Tibial artery (tissue), 4 donors: ENCODE measurements at regions not wholly inside any gene's neighbourhood (a gene's known extent, or its start where the extent isn't known, plus 50 kb on each side); places are given as distances from the start of the nearest gene placed in this dataset.

Experiments used
- DNase-seq, 2 donors: peaks; one replicate each; pipeline ENCODE4 v3.0.0-alpha.2; 2019
- H3K27ac ChIP-seq, 2 donors: fragments of 200-600 bp; sonication (generic) in 1 of 2; 1 replicate in 1 of 2; 2 replicates in 1 of 2; pipeline ENCODE4 v1.5.1; 2018 to 2019; ENCODE audit warnings: mild to moderate bottlenecking in 1 of 2
- H3K27me3 ChIP-seq, 2 donors: fragments of 200-600 bp; sonication (generic) in 1 of 2; one replicate each; pipeline versions ENCODE4 v1.5.1 to v1.6.0; 2016 to 2019
- H3K36me3 ChIP-seq, 3 donors: fragments of 200-600 bp; sonication (generic) in 2 of 3; one replicate each; pipeline ENCODE4 v1.5.1; 2016 to 2019; ENCODE audit warnings: mild to moderate bottlenecking in 2 of 3
- H3K4me1 ChIP-seq, 4 donors: fragments of 200-600 bp; sonication (generic) in 2 of 4; 1 replicate in 3 of 4; 2 replicates in 1 of 4; pipeline ENCODE4 v1.5.1; 2016 to 2019
- H3K4me3 ChIP-seq, 2 donors: fragments of 200-600 bp; sonication (generic) in 1 of 2; 1 replicate in 1 of 2; 2 replicates in 1 of 2; pipeline ENCODE4 v1.5.1; 2018 to 2019; ENCODE audit warnings: mild to moderate bottlenecking in 2 of 2
- H3K9me3 ChIP-seq, 3 donors: fragments of 200-600 bp; sonication (generic) in 1 of 3; one replicate each; pipeline ENCODE4 v1.5.1; 2016 to 2019
- intact Hi-C: fragments of 100-400 bp; cut with DNase I; formaldehyde crosslinking; loops from one replicate; pipeline ENCODE4 v1.15.0; 2023; ENCODE audit warnings: low total_unique reads
- TF ChIP-seq, protein P1 (sequence below), 2 experiments: fragments of 200-600 bp in 1 of 2; fragments of 450-650 bp in 1 of 2; IDR thresholded peaks; one replicate each; pipeline ENCODE4 v1.5.1; 2017 to 2019; ENCODE audit warnings: antibody characterized with exemption in 2 of 2, mild to moderate bottlenecking in 1 of 2, moderate library complexity in 1 of 2

DNA sequence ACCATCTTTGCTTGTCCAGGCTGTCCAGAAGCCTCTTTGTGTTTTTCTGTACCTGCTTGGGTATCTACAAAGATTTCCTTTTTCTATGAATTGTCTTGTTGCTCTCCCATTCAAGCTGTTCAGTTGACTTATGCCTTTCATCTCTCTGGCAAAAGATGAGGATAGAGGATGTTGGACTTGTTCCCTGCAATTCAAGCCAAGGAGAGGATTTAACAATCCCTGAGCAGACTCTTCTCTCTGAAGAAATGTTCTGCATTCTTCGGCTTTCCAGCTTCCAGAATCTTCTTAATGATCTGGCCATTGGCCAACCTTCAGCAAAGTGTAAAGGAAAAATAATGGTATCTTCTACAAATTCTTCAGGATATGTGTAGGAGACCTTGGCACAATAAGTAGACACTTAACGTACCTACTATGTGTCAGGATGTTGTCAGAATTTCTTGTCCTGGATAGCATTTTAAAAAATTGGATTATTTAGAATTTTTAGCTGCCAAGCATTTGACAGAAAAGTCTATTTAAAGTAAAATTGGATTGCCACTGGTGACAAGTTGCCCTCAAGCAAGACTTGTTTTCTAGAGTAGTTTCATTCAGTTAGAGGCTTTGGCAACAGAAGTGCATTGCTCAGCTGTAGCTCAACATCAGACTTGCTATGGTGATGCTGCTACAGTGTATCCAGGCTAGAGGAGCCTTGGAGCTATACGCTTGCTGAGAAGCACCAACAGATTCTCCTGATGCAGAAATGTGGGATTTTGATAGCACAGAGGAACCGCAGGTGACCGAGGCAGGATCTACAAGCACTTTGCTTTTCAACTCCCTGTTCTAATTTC, 455.7 kb downstream of the SUCLA2 start:
- Histone ChIP-seq H3K27me3 (no peaks in the 10 kb centered on the region), H3K4me3 (no peak overlapping the region), H3K4me1 (peaks cover 0 to 12% (median 0%) of the 10 kb centered on the region in 4 donors), H3K9me3 (no peaks in the 10 kb centered on the region), H3K27ac (no peak overlapping the region), H3K36me3 (no peaks in the 10 kb centered on the region)
- TF ChIP-seq, protein P1, sequence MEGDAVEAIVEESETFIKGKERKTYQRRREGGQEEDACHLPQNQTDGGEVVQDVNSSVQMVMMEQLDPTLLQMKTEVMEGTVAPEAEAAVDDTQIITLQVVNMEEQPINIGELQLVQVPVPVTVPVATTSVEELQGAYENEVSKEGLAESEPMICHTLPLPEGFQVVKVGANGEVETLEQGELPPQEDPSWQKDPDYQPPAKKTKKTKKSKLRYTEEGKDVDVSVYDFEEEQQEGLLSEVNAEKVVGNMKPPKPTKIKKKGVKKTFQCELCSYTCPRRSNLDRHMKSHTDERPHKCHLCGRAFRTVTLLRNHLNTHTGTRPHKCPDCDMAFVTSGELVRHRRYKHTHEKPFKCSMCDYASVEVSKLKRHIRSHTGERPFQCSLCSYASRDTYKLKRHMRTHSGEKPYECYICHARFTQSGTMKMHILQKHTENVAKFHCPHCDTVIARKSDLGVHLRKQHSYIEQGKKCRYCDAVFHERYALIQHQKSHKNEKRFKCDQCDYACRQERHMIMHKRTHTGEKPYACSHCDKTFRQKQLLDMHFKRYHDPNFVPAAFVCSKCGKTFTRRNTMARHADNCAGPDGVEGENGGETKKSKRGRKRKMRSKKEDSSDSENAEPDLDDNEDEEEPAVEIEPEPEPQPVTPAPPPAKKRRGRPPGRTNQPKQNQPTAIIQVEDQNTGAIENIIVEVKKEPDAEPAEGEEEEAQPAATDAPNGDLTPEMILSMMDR (IDR thresholded peaks at IDR 0.05) = no peak
- no peak for DNase-seq
- intact Hi-C loops = no loop called here

DNA sequence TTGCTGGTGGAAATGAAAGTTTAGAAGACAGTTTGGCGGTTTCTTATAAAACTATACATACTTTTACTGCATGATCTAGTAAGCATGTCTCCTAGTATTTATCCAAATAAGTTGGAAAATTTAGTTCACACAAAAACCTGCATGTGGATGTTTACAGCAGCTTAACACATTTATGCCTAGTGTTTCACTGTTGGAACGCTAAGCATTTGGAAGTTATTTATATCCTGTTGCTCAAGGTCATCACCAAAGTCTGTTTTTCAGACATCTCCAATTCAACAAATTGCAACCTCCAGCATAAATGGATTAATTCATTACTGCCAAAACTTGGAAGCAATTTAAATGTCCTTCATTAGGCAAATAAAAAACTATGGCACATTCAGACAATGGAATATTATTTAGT, 461.8 kb downstream of the SUCLA2 start:
- no peak for DNase-seq
- Histone ChIP-seq H3K9me3 (no peaks in the 10 kb centered on the region), H3K4me1 (no peaks in the 10 kb centered on the region), H3K36me3 (no peaks in the 10 kb centered on the region), H3K27me3 (no peaks in the 10 kb centered on the region), H3K4me3 (no peak overlapping the region), H3K27ac (no peak overlapping the region)
- intact Hi-C loops = no loop called here
- TF ChIP-seq, protein P1 (IDR thresholded peaks at IDR 0.05) = no peak

DNA sequence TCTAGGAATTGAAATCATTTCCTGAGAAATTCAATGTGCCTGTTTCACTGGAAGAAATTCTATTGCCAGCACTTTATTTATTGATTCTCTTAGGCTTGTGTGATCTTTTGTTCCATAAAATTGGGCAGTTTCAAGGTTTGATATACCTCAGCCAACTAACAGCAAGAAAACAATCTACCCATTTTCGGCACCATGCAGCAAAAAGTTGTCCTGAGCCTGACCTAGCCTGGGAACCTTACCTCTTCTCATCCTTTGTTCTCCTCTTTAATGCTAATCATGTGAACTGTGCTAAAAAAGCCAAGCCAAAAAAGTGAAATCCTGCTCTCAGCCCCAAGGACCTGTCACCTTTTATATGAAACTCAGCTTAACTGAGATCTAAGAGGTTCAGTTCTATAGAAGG, 477.3 kb downstream of the SUCLA2 start:
- DNase-seq = no peak
- Histone ChIP-seq H3K4me1 (no peaks in the 10 kb centered on the region), H3K27ac (no peak overlapping the region), H3K27me3 (no peaks in the 10 kb centered on the region), H3K9me3 (no peaks in the 10 kb centered on the region), H3K36me3 (no peaks in the 10 kb centered on the region), H3K4me3 (no peak overlapping the region)
- TF ChIP-seq, protein P1 (IDR thresholded peaks at IDR 0.05) = no peak
- intact Hi-C loops = no loop called here

DNA sequence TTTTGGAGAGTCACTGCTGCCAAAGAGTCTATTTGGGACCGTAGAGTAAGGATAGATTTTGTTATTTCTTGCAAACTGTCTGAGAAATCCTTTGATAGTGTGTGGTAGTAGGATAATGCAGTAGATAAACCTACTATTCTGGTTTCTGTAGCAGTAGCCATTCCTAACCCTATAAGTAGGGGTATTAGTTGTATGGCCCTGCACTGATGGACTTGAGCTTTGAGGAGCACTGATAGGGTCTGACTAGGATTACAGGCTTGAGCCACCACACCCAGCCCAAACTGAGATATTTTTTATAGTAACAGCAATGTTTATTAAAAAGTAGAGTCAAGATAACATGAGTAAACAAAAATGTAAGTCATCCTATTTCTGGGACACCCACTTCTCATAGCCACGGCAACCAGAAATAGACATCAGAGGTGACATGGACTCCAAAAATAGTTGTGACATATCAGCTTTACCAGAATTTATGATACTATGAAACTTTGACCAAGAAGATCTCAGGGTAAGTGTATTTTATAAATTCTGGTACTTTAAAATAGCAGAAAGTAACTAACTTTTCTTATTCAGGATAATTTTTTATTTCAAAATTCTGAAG, 479.1 kb downstream of the SUCLA2 start:
- Histone ChIP-seq H3K4me1 (no peaks in the 10 kb centered on the region), H3K27ac (no peak overlapping the region), H3K4me3 (no peak overlapping the region), H3K36me3 (no peaks in the 10 kb centered on the region), H3K27me3 (no peaks in the 10 kb centered on the region), H3K9me3 (no peaks in the 10 kb centered on the region)
- no peak for DNase-seq
- intact Hi-C loops = no loop called here
- TF ChIP-seq, protein P1 (IDR thresholded peaks at IDR 0.05) = no peak

DNA sequence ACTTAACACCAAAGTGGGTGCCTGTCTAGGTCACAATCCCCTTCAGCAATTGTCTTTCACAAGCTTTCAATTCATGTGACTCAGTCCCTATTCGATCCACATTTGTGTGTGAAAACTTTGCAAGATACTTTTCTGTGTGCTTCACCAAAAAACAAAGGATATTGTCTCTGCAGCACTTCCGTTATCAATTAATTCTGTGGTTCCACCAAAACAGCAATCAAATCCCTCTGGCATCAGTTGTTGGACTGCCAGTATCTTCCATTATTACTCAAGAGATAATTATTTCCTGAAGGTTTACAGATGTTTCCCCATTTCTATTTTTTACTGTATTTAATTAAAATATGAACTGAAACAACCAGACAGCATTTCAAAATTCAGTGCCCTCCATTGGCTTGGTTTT, 481.4 kb downstream of the SUCLA2 start:
- Histone ChIP-seq H3K9me3 (no peaks in the 10 kb centered on the region), H3K4me3 (no peak overlapping the region), H3K36me3 (no peaks in the 10 kb centered on the region), H3K27me3 (no peaks in the 10 kb centered on the region), H3K4me1 (no peaks in the 10 kb centered on the region), H3K27ac (no peak overlapping the region)
- no peak for DNase-seq
- intact Hi-C loops = no loop called here
- TF ChIP-seq, protein P1 (IDR thresholded peaks at IDR 0.05) = no peak
